Vagina (tissue), 2 donors: ENCODE measurements at regions not wholly inside any gene's neighbourhood (a gene's known extent, or its start where the extent isn't known, plus 50 kb on each side); places are given as distances from the start of the nearest gene placed in this dataset.

ENCODE experiments used
- CTCF ChIP-seq, 3 experiments: fragments of 450-650 bp in 2 of 3; fragments of 200-600 bp in 1 of 3; sonication (generic) in 1 of 3; IDR thresholded peaks; one replicate each; pipeline ENCODE4 v1.5.1; 2017 to 2019; ENCODE audit warnings: antibody characterized with exemption in 3 of 3, mild to moderate bottlenecking in 2 of 3, moderate library complexity in 2 of 3
- POLR2A ChIP-seq, 2 donors: fragments of 450-650 bp; IDR thresholded peaks; one replicate each; pipeline ENCODE4 v1.6.1; 2017; ENCODE audit warnings: antibody characterized with exemption in 2 of 2, mild to moderate bottlenecking in 2 of 2, moderate library complexity in 2 of 2
- POLR2AphosphoS5 ChIP-seq, 2 donors: sonication (generic); formaldehyde crosslinking; IDR thresholded peaks; one replicate each; pipeline ENCODE4 v1.9.0; 2017; ENCODE audit warnings: antibody characterized with exemption in 2 of 2, mild to moderate bottlenecking in 2 of 2, low read depth in 1 of 2; ENCODE audit not compliant: insufficient read depth in 1 of 2

- no peak for TF ChIP-seq POLR2AphosphoS5 (IDR thresholded peaks at IDR 0.05; ENCODE audit: insufficient read depth in 1 of 2, low read depth in 1 of 2)
- no peak for TF ChIP-seq CTCF (IDR thresholded peaks at IDR 0.05)
- no peak for TF ChIP-seq POLR2A (IDR thresholded peaks at IDR 0.05)
These were observed 431.2 kb upstream of the CHST9 start for GRCh38 chr18:27616324-27616723.
